ENCODE measurements at regions not wholly inside any gene's neighbourhood (a gene's known extent, or its start where the extent isn't known, plus 50 kb on each side); places are given as distances from the start of the nearest gene placed in this dataset.
"Not testable (repeated sequence)": the region's sequence is repeated elsewhere in the genome, so short reads cannot be mapped to it uniquely, and the experiment has no call there.

- no peak for DNase-seq
Measured at GRCh38 chr2:204145791-204146190, 209.2 kb downstream of the ICOS start.

- DNase-seq = not testable (repeated sequence)
Measured at GRCh38 chr2:204147040-204147439, 210.5 kb downstream of the ICOS start.

DNA sequence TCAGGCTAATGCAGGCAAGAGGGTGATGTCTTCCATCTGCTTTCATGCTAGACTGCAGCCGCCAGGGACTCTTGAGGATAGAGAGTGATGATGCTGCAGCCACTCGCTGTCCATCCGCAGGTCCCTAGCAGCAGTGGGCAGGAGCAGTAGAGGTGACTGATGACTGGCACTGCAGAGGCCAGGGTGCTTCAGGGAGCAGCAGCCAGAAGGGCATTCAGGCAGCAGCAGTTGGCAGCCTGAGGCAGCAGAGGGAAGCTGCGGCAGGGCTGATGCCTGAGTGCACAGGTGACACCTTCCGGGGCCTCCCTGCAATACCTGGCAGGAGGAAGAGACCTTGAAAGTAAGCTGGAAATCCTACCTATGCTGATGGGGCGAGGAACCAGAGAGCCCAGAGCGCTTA, 214.2 kb downstream of the ICOS start:
- DNase-seq = no peak

DNA sequence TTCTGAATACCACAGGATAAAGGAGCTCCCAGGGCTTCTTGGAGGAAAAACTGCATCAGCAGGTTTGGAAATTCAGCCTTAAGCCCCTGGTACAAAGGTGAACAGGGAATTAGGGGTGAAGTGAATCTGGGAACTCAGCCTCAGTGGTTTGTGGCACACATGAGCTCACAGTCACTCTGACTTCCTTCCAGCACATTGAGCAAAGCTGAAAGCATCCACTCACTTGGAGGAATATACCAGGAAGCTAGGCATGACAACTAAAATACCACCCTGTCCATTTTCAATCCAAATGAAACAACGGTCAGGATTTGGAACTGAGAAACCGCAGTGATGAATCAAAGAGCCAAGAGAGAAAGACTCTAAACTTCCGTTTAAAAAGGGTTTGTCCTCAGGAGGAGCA, 216.1 kb downstream of the ICOS start:
- no peak for DNase-seq

- DNase-seq = no peak
Measured at GRCh38 chr2:204154863-204155262, 218.3 kb downstream of the ICOS start.

- no peak for DNase-seq
Measured at GRCh38 chr2:204156456-204156855, 219.9 kb downstream of the ICOS start.

DNA sequence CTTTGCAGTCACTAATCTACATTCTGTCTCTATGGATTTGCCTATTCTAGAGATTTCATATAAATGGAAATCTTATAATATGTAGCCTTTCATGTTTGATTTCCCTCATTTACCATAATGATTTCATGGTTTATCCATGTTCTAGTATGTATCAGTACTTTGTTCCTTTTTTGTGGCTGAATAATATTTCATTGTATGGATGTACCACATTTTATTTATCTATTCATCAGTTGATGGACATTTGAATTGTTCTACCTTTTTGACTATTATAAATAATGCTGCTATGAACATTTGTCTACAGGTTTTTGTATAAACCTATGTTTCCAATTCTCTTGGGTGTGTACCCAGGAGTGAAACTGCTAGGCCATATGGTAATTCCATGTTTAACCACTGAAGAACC, 221.1 kb downstream of the ICOS start:
- DNase-seq = no peak

DNA sequence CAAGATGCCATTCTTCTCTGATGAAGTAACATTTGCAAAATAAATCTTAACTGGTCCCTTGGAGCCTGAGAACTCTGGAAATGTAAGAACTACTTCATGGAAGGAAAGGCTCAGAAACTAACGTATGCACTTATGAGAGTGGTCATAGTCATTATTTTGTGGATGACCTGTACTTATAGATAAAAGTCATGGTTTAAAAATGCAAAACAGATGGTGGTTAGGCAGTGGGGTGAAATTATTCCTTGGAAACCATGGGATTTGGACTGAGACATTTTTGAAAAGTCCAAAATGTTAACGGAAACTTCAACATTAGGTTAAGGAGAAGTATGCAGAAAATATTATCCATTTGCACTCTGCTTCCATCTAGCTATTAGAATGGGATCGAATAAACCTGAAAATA, 223.0 kb downstream of the ICOS start:
- DNase-seq = no peak

- no peak for DNase-seq
Measured at GRCh38 chr2:204160989-204161388, 224.4 kb downstream of the ICOS start.

- no peak for DNase-seq
Measured at GRCh38 chr2:204161886-204162285, 225.3 kb downstream of the ICOS start.

GRCh38 chr2:204166961-204167360, 230.4 kb downstream of the ICOS start:
- no peak for DNase-seq

GRCh38 chr2:204167670-204168069, 231.1 kb downstream of the ICOS start:
- not testable (repeated sequence) for DNase-seq

DNA sequence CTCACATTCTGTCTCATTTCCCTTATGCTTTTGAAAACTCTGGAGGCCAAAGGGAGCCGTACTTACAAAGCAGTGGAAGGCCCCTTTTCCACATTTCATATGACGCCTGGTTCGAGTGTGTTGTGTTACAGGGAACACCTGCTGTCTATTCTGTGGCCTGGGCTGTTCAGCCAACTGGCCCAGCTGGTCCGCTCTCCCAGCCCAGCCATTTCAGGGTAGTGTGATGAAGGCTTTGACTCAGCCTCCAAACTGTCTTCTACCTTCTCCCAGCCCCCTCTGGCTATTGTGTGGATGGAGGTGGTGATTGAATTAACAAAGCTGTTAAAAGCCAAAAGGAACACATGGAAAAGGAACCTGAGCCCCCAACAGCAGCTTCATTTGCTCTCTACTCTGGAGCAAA, 233.8 kb downstream of the ICOS start:
- no peak for DNase-seq

DNA sequence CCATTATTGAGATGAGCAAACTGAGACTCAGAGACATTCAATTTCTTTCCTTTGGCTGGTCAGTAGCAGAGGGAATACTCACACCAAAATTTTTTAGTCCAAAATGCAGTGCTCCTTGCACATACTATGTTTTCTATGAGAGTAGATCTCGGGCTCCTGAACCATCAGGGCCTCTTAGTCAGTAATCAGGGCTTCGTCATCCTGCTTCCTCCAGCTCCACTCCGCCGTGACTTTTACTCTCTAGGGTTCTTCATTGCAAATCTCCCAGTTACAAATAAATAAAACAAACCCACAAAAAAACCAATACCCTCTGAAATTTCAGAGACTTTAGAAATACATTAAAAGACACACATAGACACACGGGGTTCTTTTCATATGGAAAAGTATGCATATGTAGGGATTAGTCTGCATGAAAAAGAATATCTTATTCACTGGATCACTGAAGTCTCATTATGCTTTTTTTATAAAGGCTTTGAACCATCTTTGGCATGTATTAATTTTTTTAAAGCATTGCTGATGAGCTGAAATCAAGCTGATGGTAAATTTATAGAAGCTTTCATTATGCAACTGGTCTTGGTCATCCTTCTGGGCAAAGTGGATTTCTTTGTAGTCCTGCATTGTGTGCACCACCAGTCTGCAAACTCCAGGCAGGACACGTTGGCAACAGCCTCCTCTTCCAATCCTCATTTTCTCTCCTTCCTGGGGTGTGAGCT, 235.0 kb downstream of the ICOS start:
- DNase-seq = no peak

DNA sequence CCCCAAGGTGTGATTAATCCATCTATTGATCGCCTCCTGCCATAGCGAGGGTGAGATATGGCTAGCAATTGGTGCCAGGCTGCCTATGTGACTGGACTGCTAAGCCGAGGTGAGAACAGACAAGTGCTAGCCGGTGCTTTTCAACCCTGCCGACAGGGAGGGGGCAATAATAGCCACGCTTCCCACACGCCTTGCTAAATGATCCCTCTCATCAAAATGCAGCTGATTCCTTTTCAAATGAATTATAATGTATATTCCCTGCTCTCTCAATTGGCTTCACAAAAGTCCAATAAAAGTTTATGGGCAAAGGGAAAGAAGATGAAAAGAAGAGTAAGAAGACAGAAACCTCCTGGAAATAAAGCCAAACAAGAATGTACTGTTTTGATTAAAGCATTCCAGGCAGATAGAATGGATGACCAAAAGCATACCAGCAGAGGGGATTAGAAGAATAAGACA, 235.6 kb downstream of the ICOS start:
- DNase-seq = no peak

- no peak for DNase-seq
Measured at GRCh38 chr2:204174034-204174433, 237.5 kb downstream of the ICOS start.

DNA sequence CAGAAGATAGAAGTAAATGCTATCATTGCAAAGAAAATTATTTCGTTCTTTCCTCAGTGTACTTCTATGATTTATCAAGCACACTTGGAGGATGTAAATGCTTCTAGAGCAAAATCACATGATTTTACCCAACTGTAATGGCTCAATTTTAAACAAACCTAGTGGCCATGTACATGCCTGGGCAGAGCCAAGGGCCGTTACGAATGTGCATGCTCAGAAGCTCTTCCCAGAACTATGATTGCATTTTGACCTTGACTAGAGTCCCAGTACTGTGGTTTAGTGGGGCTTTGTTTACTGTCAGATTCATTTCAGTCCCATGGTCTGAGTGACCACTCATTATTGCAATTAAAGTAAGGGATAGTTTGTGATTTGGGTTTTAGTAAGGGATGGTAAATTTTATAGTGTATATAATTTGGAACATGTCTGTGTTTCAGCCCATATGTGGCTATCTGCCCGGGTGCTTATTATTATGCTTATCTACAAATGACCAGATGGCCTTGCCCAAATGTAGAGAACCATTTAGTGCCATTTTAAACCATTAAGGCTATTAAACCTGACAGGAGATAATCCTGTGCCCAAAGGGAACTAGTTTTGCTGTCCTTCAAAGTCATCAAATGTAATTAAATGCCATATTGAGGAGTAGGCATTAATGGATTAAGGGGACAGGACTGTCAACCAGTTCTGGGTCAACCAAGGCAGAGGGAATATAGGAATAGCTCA, 239.1 kb downstream of the ICOS start:
- no peak for DNase-seq

DNA sequence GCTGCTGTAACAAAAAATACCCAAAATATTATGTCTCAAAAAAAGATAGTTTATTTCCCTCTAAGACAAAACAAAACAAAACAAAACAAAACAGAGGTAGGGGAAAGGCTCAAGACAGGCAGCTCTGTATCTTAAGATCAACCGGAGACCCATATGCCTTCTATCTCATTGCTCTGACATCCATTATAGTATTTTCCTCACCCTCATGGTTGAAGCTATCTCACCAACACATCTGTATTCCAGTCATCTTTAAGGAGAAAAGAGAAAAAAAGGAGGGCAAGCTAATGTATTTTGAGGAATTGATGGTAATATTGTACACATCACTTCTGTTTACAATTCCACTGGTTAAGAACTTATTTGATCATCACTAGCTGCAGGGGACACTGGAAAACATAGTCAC, 239.7 kb downstream of the ICOS start:
- DNase-seq = no peak

DNA sequence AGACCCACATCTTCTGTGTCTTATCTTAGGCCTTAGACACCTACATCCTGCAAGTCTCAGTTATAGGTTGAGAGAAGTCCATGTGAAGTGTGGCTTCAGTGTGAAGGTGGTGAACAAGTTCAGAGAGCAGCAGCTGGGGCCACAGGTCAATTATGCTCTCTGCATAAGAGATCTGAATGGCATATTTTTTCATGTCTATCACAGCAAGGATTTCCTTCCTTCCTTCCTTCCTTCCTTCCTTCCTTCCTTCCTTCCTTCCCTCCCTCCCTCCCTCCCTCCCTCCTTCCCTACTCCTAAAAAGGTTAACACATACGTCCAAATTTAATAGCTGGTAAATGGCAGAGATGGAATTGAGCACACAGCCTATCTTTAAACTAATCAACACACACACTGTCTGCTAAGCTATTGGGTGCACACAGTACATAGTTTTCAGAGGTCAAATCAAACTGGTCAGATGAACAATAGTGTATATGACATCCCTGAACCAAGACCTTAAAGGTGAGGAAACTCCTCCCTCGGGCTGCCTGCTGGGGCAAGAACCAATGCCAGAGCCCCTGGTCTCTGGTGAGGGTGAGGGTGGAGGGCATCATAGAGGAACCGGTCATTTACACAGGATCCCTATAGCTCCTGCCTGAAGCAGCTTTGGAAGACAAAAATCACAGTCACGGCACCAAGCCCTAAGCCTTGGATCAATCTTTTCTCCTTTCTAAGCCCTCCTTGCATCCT, 240.9 kb downstream of the ICOS start:
- DNase-seq = no peak

- DNase-seq = peak; percentile 69
Measured at GRCh38 chr2:204177977-204178522, 241.5 kb downstream of the ICOS start.

DNA sequence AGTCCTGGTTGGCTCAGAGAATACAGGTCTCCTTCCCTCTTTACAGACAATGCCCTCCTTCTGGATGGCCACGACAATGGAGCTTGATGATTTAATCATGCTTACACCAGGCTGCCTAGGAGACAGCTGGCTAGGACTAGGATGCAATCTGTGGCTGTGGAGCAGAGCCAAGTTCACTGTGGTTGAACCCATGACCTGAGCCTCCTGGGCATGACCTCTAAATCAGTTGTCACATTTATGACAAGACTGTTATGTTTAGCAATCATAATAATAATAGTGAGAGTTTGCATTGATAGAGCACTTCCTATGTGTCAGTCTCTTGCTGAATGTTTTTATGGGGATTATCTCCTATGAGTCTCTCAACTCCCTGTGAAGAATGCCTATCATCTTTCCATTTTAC, 244.1 kb downstream of the ICOS start:
- no peak for DNase-seq

- no peak for DNase-seq
Measured at GRCh38 chr2:204183608-204184007, 247.0 kb downstream of the ICOS start.

- no peak for DNase-seq
Measured at GRCh38 chr2:204184226-204184625, 247.7 kb downstream of the ICOS start.
